ENCODE measurements at regions not wholly inside any gene's neighbourhood (a gene's known extent, or its start where the extent isn't known, plus 50 kb on each side); places are given as distances from the start of the nearest gene placed in this dataset.

- Histone ChIP-seq H3K27ac (ENCODE audit: control insufficient read depth, insufficient read depth, low read length) (no peak overlapping the region), H3K9me3 (ENCODE audit: control insufficient read depth, low read depth, low read length) (no peaks in the 10 kb centered on the region), H3K9me1 (ENCODE audit: control insufficient read depth, extremely low read depth, insufficient read depth, low read length) (no peaks in the 10 kb centered on the region), H4K20me1 (ENCODE audit: control insufficient read depth, extremely low read depth, insufficient read depth, low read length) (no peaks in the 10 kb centered on the region), H3K4me2 (ENCODE audit: control insufficient read depth, extremely low read depth, insufficient read depth, low read depth, low read length) (no peak overlapping the region), H3K27me3 (ENCODE audit: control insufficient read depth, extremely low read depth, insufficient read depth, low read length) (no peaks in the 10 kb centered on the region), H3K9ac (ENCODE audit: control insufficient read depth, extremely low read depth, insufficient read depth, low read length) (no peak overlapping the region), H3K4me1 (ENCODE audit: control insufficient read depth, extremely low read depth, insufficient read depth, low read length) (no peaks in the 10 kb centered on the region), H3K4me3 (ENCODE audit: control insufficient read depth in 2 of 3, extremely low read depth in 1 of 3, insufficient read depth in 2 of 3, low read depth in 1 of 3, low read length in 3 of 3) (no peak overlapping the region), H3K36me3 (ENCODE audit: control insufficient read depth in 2 of 2, extremely low read depth in 1 of 2, insufficient read depth in 2 of 2, low read length in 2 of 2) (no peaks in the 10 kb centered on the region), H2AFZ (ENCODE audit: control insufficient read depth, low read length) (no peak overlapping the region), H3K79me2 (ENCODE audit: control insufficient read depth, insufficient read depth, low read length) (no peaks in the 10 kb centered on the region)
- dilution Hi-C loops (cut with MboI; ENCODE audit: extremely low pct_ligation_motif_present, low sequenced_read_pairs), result no loop called here
- no peak for DNase-seq (ENCODE audit: low read depth, low spot score)
- TF ChIP-seq CTCF (optimal IDR thresholded peaks at IDR 0.05 in 1 of 3, IDR thresholded peaks at IDR 0.05 in 1 of 3, conservative IDR thresholded peaks at IDR 0.05 in 1 of 3; ENCODE audit: extremely low read depth in 1 of 3, insufficient read depth in 2 of 3, low read length in 3 of 3), result no peak
- TF ChIP-seq EZH2 (IDR thresholded peaks at IDR 0.05; ENCODE audit: low read length), result no peak
- no peak for FAIRE-seq
These were observed 164.5 kb downstream of the ATPSCKMT start for GRCh38 chr5:10085185-10085584.

GRCh38 chr5:10081584-10081983 is 168.1 kb downstream of the ATPSCKMT start:
- Histone ChIP-seq H3K27me3 (ENCODE audit: control insufficient read depth, extremely low read depth, insufficient read depth, low read length) (no peaks in the 10 kb centered on the region), H2AFZ (ENCODE audit: control insufficient read depth, low read length) (no peak overlapping the region), H3K4me2 (ENCODE audit: control insufficient read depth, extremely low read depth, insufficient read depth, low read depth, low read length) (no peak overlapping the region), H3K4me1 (ENCODE audit: control insufficient read depth, extremely low read depth, insufficient read depth, low read length) (no peaks in the 10 kb centered on the region), H4K20me1 (ENCODE audit: control insufficient read depth, extremely low read depth, insufficient read depth, low read length) (no peaks in the 10 kb centered on the region), H3K27ac (ENCODE audit: control insufficient read depth, insufficient read depth, low read length) (no peak overlapping the region), H3K36me3 (ENCODE audit: control insufficient read depth in 2 of 2, extremely low read depth in 1 of 2, insufficient read depth in 2 of 2, low read length in 2 of 2) (no peaks in the 10 kb centered on the region), H3K4me3 (ENCODE audit: control insufficient read depth in 2 of 3, extremely low read depth in 1 of 3, insufficient read depth in 2 of 3, low read depth in 1 of 3, low read length in 3 of 3) (no peak overlapping the region), H3K9me1 (ENCODE audit: control insufficient read depth, extremely low read depth, insufficient read depth, low read length) (no peaks in the 10 kb centered on the region), H3K9me3 (ENCODE audit: control insufficient read depth, low read depth, low read length) (no peaks in the 10 kb centered on the region), H3K79me2 (ENCODE audit: control insufficient read depth, insufficient read depth, low read length) (no peaks in the 10 kb centered on the region), H3K9ac (ENCODE audit: control insufficient read depth, extremely low read depth, insufficient read depth, low read length) (no peak overlapping the region)
- FAIRE-seq (no peak), DNase-seq (ENCODE audit: low read depth, low spot score) (no peak)
- TF ChIP-seq EZH2 (IDR thresholded peaks at IDR 0.05; ENCODE audit: low read length) (no peak), CTCF (optimal IDR thresholded peaks at IDR 0.05 in 1 of 3, IDR thresholded peaks at IDR 0.05 in 1 of 3, conservative IDR thresholded peaks at IDR 0.05 in 1 of 3; ENCODE audit: extremely low read depth in 1 of 3, insufficient read depth in 2 of 3, low read length in 3 of 3) (no peak)
- dilution Hi-C loops (cut with MboI; ENCODE audit: extremely low pct_ligation_motif_present, low sequenced_read_pairs), result no loop called here
